Right lobe of liver (tissue), 4 donors: ENCODE measurements at regions not wholly inside any gene's neighbourhood (a gene's known extent, or its start where the extent isn't known, plus 50 kb on each side); places are given as distances from the start of the nearest gene placed in this dataset.

Source experiments
- CTCF ChIP-seq, 4 donors: fragments of 200-600 bp in 3 of 4; fragments of 450-650 bp in 1 of 4; IDR thresholded peaks; one replicate each; pipeline versions ENCODE4 v1.5.1 to v1.8.0; 2016 to 2022; ENCODE audit warnings: antibody characterized with exemption in 4 of 4, mild to moderate bottlenecking in 2 of 4
- POLR2A ChIP-seq: fragments of 450-650 bp; IDR thresholded peaks from one replicate; pipeline ENCODE4 v1.6.1; 2017; ENCODE audit warnings: antibody characterized with exemption, mild to moderate bottlenecking
- donor health status: DM: no; HTN: no; CAD: no.
- donor health status: DM: no; HTN: no; CAD: no.
- donor health status: DM: no; HTN: yes; CAD: no.

GRCh38 chr20:40749985-40750506 lies 61.0 kb upstream of the MAFB start:
- no peak for TF ChIP-seq CTCF (IDR thresholded peaks at IDR 0.05)
- no peak for TF ChIP-seq POLR2A
